ENCODE measurements at regions not wholly inside any gene's neighbourhood (a gene's known extent, or its start where the extent isn't known, plus 50 kb on each side); places are given as distances from the start of the nearest gene placed in this dataset.

DNA sequence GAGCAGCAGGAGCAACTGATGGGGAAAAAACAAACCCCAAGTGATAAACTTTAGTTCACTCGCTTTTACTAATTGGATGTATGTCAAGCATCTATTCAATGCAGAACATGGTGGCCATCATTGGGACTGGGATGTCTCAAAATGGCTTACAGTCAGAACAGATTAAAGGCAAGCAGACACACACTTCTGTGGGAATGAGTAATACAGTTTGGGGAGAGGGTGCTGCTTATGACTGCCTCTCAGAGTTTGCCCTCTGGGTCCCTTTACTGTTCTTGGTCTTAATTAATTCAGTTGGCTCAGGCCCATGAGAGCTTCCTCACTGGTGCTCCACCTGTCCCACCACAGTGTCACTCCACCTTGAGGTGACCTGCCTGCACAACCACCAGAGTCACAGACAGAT, 119.5 kb downstream of the TBX19 start:
- H2AFZ ChIP-seq (ENCODE audit: low read length): no peak overlapping the region
- H4K91ac ChIP-seq (replicated peaks; ENCODE audit: insufficient read length, low read length): no peak overlapping the region
- H3K23ac ChIP-seq (ENCODE audit: insufficient read length): no peak overlapping the region
- peaks cover 0 to 1% (median 0%) of the 10 kb centered on the region in 4 experiments; a peak in 1 of 7 replicates for H3K27me3 ChIP-seq (replicated peaks in 1 of 4; ENCODE audit: control insufficient read depth in 3 of 4, extremely low read depth in 1 of 4, insufficient read depth in 3 of 4, low read length in 3 of 4)
- H4K20me1 ChIP-seq (replicated peaks in 1 of 2; ENCODE audit: control insufficient read depth in 1 of 2, insufficient read depth in 2 of 2, low read length in 2 of 2): no peaks in the 10 kb centered on the region
- no peak overlapping the region for H3K14ac ChIP-seq (ENCODE audit: insufficient read length)
- no peak overlapping the region for H3K27ac ChIP-seq (ENCODE audit: low read depth, low read length)
- no peak overlapping the region for H2BK20ac ChIP-seq (ENCODE audit: low read length)
- no peak overlapping the region for H3K4me3 ChIP-seq (ENCODE audit: extremely low read depth in 1 of 4, insufficient read depth in 2 of 4, low read depth in 3 of 4, low read length in 4 of 4)
- ChIA-PET POLR2A (ENCODE audit: partially characterized antibody) (interaction anchor here (4.1 kb wide), 1 partner anchor 11 kb away, joined by 15 read pairs; no protein-coding TSS in a partner anchor), CTCF (ENCODE audit: partially characterized antibody) (interaction anchor here (0.7 to 1.5 kb wide), 4 partner anchors 22 to 285 kb away, joined by 3 to 6 read pairs (median 4); no protein-coding TSS in a partner anchor)
- no peak overlapping the region for H2BK15ac ChIP-seq (ENCODE audit: low read length)
- no peaks in the 10 kb centered on the region for H3K9me3 ChIP-seq (ENCODE audit: insufficient read depth in 2 of 2, low read depth in 1 of 2, low read length in 1 of 2)
- H2AK5ac ChIP-seq (ENCODE audit: low read depth, low read length): no peak overlapping the region
- DNase-seq (ENCODE audit: low read depth in 1 of 2, low spot score in 2 of 2): no peak
- H3K23me2 ChIP-seq (ENCODE audit: low read depth, low read length): no peaks in the 10 kb centered on the region
- WGBS, 2 experiments (ENCODE audit: extremely low coverage in 1 of 2, insufficient coverage in 1 of 2, insufficient read length in 1 of 2, insufficient replicate concordance in 2 of 2, low coverage in 1 of 2, low lambda C conversion rate in 2 of 2, missing lambda C conversion rate in 1 of 2): 69% methylated on average over 1 of the region's 1 CpG; no CpG with 5 or more reads in 1 of the 2 experiments
- H3K4me1 ChIP-seq (replicated peaks in 1 of 4; ENCODE audit: control insufficient read depth in 3 of 4, insufficient read depth in 4 of 4, low read length in 3 of 4): peaks cover 0 to 6% (median 2%) of the 10 kb centered on the region in 4 experiments; a peak in 3 of 7 replicates
- H3K9ac ChIP-seq (replicated peaks in 1 of 4; ENCODE audit: extremely low read depth in 1 of 4, low read depth in 3 of 4, low read length in 3 of 4): no peak overlapping the region
- TF ChIP-seq BCL11A (IDR thresholded peaks at IDR 0.05; ENCODE audit: low read depth in 2 of 2, low read length in 2 of 2) (no peak), POLR2AphosphoS5 (IDR thresholded peaks at IDR 0.05; ENCODE audit: low read depth, low read length) (no peak), TAF1 (IDR thresholded peaks at IDR 0.05; ENCODE audit: low read depth, low read length) (no peak), SIX5 (IDR thresholded peaks at IDR 0.05; ENCODE audit: low read depth, low read length) (no peak), EP300 (IDR thresholded peaks at IDR 0.05; ENCODE audit: borderline replicate concordance in 1 of 2, low read depth in 2 of 2, low read length in 2 of 2) (no peak), HDAC6 (IDR thresholded peaks at IDR 0.05; ENCODE audit: low read depth, low read length) (no peak), CREB1 (IDR thresholded peaks at IDR 0.05) (no peak), NRF1 (IDR thresholded peaks at IDR 0.05; ENCODE audit: low read depth, low read length) (no peak), SIN3A (conservative IDR thresholded peaks at IDR 0.05 in 1 of 2, IDR thresholded peaks at IDR 0.05 in 1 of 2; ENCODE audit: low read depth in 1 of 2, low read length in 2 of 2) (no peak), SP4 (IDR thresholded peaks at IDR 0.05; ENCODE audit: low read length) (no peak)
- TF ChIP-seq, protein P1, sequence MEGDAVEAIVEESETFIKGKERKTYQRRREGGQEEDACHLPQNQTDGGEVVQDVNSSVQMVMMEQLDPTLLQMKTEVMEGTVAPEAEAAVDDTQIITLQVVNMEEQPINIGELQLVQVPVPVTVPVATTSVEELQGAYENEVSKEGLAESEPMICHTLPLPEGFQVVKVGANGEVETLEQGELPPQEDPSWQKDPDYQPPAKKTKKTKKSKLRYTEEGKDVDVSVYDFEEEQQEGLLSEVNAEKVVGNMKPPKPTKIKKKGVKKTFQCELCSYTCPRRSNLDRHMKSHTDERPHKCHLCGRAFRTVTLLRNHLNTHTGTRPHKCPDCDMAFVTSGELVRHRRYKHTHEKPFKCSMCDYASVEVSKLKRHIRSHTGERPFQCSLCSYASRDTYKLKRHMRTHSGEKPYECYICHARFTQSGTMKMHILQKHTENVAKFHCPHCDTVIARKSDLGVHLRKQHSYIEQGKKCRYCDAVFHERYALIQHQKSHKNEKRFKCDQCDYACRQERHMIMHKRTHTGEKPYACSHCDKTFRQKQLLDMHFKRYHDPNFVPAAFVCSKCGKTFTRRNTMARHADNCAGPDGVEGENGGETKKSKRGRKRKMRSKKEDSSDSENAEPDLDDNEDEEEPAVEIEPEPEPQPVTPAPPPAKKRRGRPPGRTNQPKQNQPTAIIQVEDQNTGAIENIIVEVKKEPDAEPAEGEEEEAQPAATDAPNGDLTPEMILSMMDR (IDR thresholded peaks at IDR 0.05; ENCODE audit: control extremely low read depth in 1 of 3, insufficient read depth in 1 of 3, low read depth in 1 of 3, low read length in 3 of 3): no peak
- H3K56ac ChIP-seq (replicated peaks; ENCODE audit: insufficient read length, low read depth, low read length): no peak overlapping the region
- no peak overlapping the region for H4K5ac ChIP-seq (ENCODE audit: insufficient read length, low read depth, low read length)
- H3K79me2 ChIP-seq (ENCODE audit: control insufficient read depth in 1 of 2, insufficient read depth in 2 of 2, low read length in 2 of 2): no peaks in the 10 kb centered on the region
- H3K18ac ChIP-seq (ENCODE audit: extremely low read depth, low read length): no peak overlapping the region
- no peaks in the 10 kb centered on the region for H3K79me1 ChIP-seq (ENCODE audit: low read depth, low read length)
- H2BK5ac ChIP-seq (ENCODE audit: low read depth, low read length): no peak overlapping the region
- FAIRE-seq: no peak
- H2BK12ac ChIP-seq (ENCODE audit: low read depth, low read length): no peak overlapping the region
- no peaks in the 10 kb centered on the region for H3K36me3 ChIP-seq (ENCODE audit: control insufficient read depth in 2 of 4, insufficient read depth in 4 of 4, low read length in 3 of 4)
- no peak overlapping the region for H3K4ac ChIP-seq (replicated peaks; ENCODE audit: insufficient read length, low read depth, low read length)
- H2BK120ac ChIP-seq (replicated peaks; ENCODE audit: low read depth, low read length): no peak overlapping the region
- no peak overlapping the region for H3K4me2 ChIP-seq (ENCODE audit: insufficient read depth in 1 of 2, low read depth in 2 of 2, low read length in 2 of 2)
- no peak overlapping the region for H4K8ac ChIP-seq (ENCODE audit: extremely low read depth, insufficient read depth, low read length)

All from H1 (cell line).